A673 (cell line): ENCODE measurements at regions not wholly inside any gene's neighbourhood (a gene's known extent, or its start where the extent isn't known, plus 50 kb on each side); places are given as distances from the start of the nearest gene placed in this dataset.
"Not testable (repeated sequence)": the region's sequence is repeated elsewhere in the genome, so short reads cannot be mapped to it uniquely, and the experiment has no call there.

ENCODE experiments used
- BruUV-seq: library from RNA; stranded (reverse); fragments of 400-500 nt; replicated peaks from 2 replicates; lab custom pipeline; 2021; lab: Mats Ljungman, UMichigan
- CTCF ChIA-PET: fragments of 300-600 bp; sonication (Branson Sonifier 250); formaldehyde crosslinking; loops from one replicate; lab custom pipeline; 2022; ENCODE audit warnings: antibody characterized with exemption; lab: Charles Lee
- POLR2A ChIA-PET: fragments of 300-600 bp; sonication (Branson Sonifier 250); formaldehyde crosslinking; loops from one replicate; lab custom pipeline; 2022; ENCODE audit warnings: antibody characterized with exemption; ENCODE audit not compliant: low non-redundant PET; lab: Charles Lee
- DNase-seq: peaks from one replicate; pipeline ENCODE4 v3.0.0-alpha.2; 2015; ENCODE audit warnings: low spot score
- H3K27ac ChIP-seq: fragments of 200-600 bp; sonication (generic); 2 replicates; pipeline ENCODE4 v1.5.1; 2016; ENCODE audit warnings: mixed run types, low read depth, mild to moderate bottlenecking, mixed read lengths, antibody characterized with exemption, low read length; ENCODE audit not compliant: poor library complexity, severe bottlenecking
- H3K27me3 ChIP-seq: fragments of 200-600 bp; sonication (generic); replicated peaks from 2 replicates; pipeline ENCODE4 v1.6.1; 2017; ENCODE audit warnings: mixed run types, low read depth, mild to moderate bottlenecking, mixed read lengths, antibody characterized with exemption, low read length; ENCODE audit not compliant: insufficient read depth, poor library complexity
- H3K36me3 ChIP-seq: fragments of 200-600 bp; sonication (generic); 2 replicates; pipeline ENCODE4 v1.6.1; 2016; ENCODE audit warnings: mixed run types, mild to moderate bottlenecking, mixed read lengths, antibody characterized with exemption, low read length; ENCODE audit not compliant: insufficient read depth, poor library complexity, severe bottlenecking
- H3K4me1 ChIP-seq: fragments of 200-600 bp; sonication (generic); 2 replicates; pipeline ENCODE4 v1.6.1; 2017; ENCODE audit warnings: mixed run types, mild to moderate bottlenecking, mixed read lengths, antibody characterized with exemption, low read length; ENCODE audit not compliant: insufficient read depth, poor library complexity, severe bottlenecking
- H3K4me3 ChIP-seq: fragments of 200-600 bp; sonication (generic); 2 replicates; pipeline ENCODE4 v1.5.1; 2016; ENCODE audit warnings: low read depth, mixed run types, mild to moderate bottlenecking, mixed read lengths, low read length; ENCODE audit not compliant: poor library complexity, severe bottlenecking
- H3K9me3 ChIP-seq: fragments of 200-600 bp; sonication (generic); 2 replicates; pipeline ENCODE4 v1.6.1; 2016; ENCODE audit warnings: mixed run types, low read depth, mild to moderate bottlenecking, mixed read lengths, antibody characterized with exemption, low read length; ENCODE audit not compliant: poor library complexity, severe bottlenecking
- EZH2 ChIP-seq: fragments of 200-600 bp; sonication (generic); IDR thresholded peaks from 2 replicates; pipeline ENCODE4 v1.6.1; 2017; ENCODE audit warnings: borderline replicate concordance, low read depth, mild to moderate bottlenecking, mixed read lengths, antibody characterized with exemption, low read length; ENCODE audit not compliant: poor library complexity, severe bottlenecking
- intact Hi-C: fragments of 100-400 bp; cut with micrococcal nuclease; formaldehyde crosslinking; loops from one replicate; pipeline ENCODE4 v1.10.0; 2022; ENCODE audit not compliant: unreplicated experiment
- TF ChIP-seq, protein P1 (sequence below): fragments of 300-800, 200-600 bp; sonication (generic); conservative IDR thresholded peaks from 2 replicates; pipeline ENCODE4 v1.5.1; 2017; ENCODE audit warnings: low read depth, mild to moderate bottlenecking, antibody characterized with exemption, low read length, moderate library complexity, mixed read lengths

DNA sequence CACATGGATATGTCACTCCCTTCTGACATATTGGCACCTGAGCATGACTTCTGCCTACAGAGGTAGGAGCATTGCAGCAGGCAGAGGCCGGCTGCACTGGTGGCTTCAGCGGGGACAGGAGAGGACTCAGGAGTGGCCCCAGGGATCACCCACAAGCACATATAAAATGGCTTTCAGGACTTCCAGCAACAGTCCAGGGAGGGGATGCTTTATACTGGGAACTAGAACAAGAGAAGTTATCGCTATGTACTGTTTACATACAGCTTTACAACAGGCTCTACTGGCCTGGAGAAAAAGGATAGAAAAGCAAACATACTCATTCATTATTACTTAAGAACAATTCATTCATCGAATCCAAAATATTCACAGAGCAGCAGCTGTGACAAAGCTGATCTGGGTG, 337.8 kb downstream of the THBS2 start:
- DNase-seq: no peak
- CTCF ChIA-PET: no interaction called here
- Histone ChIP-seq H3K9me3 (no peaks in the 10 kb centered on the region), H3K27ac (no peak overlapping the region), H3K4me1 (no peaks in the 10 kb centered on the region), H3K36me3 (no peaks in the 10 kb centered on the region), H3K27me3 (peaks cover 3% of the 10 kb centered on the region), H3K4me3 (no peak overlapping the region)
- intact Hi-C loops: no loop called here
- POLR2A ChIA-PET: no interaction called here
- BruUV-seq: no TSS peak
- TF ChIP-seq, protein P1, sequence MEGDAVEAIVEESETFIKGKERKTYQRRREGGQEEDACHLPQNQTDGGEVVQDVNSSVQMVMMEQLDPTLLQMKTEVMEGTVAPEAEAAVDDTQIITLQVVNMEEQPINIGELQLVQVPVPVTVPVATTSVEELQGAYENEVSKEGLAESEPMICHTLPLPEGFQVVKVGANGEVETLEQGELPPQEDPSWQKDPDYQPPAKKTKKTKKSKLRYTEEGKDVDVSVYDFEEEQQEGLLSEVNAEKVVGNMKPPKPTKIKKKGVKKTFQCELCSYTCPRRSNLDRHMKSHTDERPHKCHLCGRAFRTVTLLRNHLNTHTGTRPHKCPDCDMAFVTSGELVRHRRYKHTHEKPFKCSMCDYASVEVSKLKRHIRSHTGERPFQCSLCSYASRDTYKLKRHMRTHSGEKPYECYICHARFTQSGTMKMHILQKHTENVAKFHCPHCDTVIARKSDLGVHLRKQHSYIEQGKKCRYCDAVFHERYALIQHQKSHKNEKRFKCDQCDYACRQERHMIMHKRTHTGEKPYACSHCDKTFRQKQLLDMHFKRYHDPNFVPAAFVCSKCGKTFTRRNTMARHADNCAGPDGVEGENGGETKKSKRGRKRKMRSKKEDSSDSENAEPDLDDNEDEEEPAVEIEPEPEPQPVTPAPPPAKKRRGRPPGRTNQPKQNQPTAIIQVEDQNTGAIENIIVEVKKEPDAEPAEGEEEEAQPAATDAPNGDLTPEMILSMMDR: no peak
- TF ChIP-seq EZH2: no peak

DNA sequence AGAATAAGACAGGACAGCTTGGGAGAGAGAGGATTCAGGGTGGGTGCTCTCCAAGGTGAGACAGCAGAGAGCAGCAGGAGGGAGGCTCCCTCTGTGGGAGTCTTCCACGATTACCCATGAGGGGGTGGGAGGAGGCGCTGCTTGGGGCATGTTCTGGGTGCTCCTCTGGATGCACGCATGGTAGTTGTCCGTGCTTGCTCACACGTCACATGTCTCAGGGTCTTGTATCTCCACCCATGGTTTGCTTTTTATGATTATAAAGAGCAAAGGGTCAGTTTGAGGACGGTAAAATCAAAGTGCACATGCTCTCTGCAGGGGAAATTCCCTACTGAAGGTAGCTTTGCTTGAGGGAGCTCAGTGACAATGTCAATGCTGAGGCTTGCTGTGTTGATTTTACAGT, 338.4 kb downstream of the THBS2 start:
- POLR2A ChIA-PET: no interaction called here
- no TSS peak for BruUV-seq
- CTCF ChIA-PET: no interaction called here
- Histone ChIP-seq H3K36me3 (no peaks in the 10 kb centered on the region), H3K4me3 (no peak overlapping the region), H3K27ac (no peak overlapping the region), H3K9me3 (no peaks in the 10 kb centered on the region), H3K4me1 (no peaks in the 10 kb centered on the region), H3K27me3 (peaks cover 3% of the 10 kb centered on the region)
- DNase-seq: no peak
- intact Hi-C loops: no loop called here
- TF ChIP-seq, protein P1: no peak
- no peak for TF ChIP-seq EZH2

DNA sequence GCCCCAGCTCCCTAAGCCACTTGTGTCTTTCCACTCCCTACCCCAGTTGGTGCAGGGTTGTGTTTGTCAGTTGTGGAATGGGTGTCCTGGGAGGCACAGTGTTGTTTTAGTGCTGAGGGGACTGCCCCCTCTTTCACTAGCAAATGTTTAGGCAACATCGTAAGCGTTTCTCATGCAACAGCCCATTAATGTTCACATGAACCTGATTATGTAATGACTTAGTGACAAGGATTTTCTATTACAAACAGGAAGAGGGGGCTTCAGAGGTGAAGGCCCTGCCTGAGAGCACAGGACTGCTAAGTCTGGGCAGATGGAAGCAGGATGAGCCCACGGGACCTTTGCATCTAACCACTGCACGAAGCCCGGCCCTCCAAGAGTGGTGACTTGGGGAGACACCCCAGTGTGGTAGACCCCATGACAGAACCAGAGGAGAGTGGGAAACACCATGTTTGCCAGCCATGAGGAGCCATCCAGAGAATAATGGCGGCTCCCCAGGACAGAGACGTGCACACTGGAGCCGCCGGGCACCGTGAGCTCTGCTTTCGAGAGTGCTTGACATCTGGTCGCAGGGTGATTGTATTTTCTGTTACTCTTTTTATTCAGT, 339.7 kb downstream of the THBS2 start:
- H3K36me3 ChIP-seq: no peaks in the 10 kb centered on the region
- no peaks in the 10 kb centered on the region for H3K4me1 ChIP-seq
- DNase-seq: no peak
- BruUV-seq: no TSS peak
- ChIA-PET POLR2A (no interaction called here), CTCF (no interaction called here)
- TF ChIP-seq, protein P1: no peak
- no peak for TF ChIP-seq EZH2
- H3K9me3 ChIP-seq: no peaks in the 10 kb centered on the region
- no peak overlapping the region for H3K4me3 ChIP-seq
- intact Hi-C loops: no loop called here
- H3K27ac ChIP-seq: no peak overlapping the region
- H3K27me3 ChIP-seq: peaks cover 3% of the 10 kb centered on the region

DNA sequence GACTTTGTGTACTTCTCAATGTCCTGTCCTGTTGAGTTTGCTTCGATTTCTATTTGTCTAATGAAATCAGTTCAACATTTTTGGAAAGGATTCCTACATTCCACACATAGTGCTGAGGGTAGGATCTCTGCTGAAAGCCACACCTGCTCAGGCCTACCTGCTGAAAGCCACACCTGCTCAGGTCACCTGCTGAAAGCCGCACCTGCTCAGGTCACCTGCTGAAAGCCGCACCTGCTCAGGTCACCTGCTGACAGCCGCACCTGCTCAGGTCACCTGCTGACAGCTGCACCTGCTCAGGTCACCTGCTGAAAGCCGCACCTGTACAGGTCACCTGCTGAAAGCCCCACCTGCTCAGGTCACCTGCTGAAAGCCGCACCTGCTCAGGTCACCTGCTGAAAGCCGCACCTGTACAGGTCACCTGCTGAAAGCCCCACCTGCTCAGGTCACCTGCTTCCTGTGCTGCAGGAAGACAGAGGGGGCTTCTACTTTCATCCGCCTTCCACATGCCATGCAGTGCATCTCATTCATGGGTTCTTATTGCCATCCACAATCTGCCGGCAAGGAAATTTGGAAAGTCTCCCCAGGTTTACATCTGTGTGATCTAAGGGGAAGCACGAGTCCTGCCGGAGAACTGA, 340.3 kb downstream of the THBS2 start:
- H3K27ac ChIP-seq, H3K27me3 ChIP-seq, H3K36me3 ChIP-seq, BruUV-seq, H3K4me3 ChIP-seq, H3K9me3 ChIP-seq, H3K4me1 ChIP-seq, POLR2A ChIA-PET, CTCF ChIA-PET, DNase-seq, intact Hi-C loops: not testable (repeated sequence)
